MCF 10A (cell line): ENCODE measurements at regions not wholly inside any gene's neighbourhood (a gene's known extent, or its start where the extent isn't known, plus 50 kb on each side); places are given as distances from the start of the nearest gene placed in this dataset.

Experiments
- BruUV-seq: library from RNA; stranded (reverse); fragments of 400-500 nt; replicated peaks from 2 replicates; lab custom pipeline; 2021; lab: Mats Ljungman, UMichigan
- CTCF ChIA-PET: fragments of 300-600 bp; sonication (Branson Sonifier 250); formaldehyde crosslinking; extraction: SDS; loops from one replicate; lab custom pipeline; 2021; ENCODE audit warnings: antibody characterized with exemption, inconsistent platforms; lab: Yijun Ruan, JAX
- POLR2A ChIA-PET: fragments of 300-600, 350-650 bp; sonication (Branson Sonifier 250); formaldehyde crosslinking; extraction: SDS; loops from one replicate; lab custom pipeline; 2020; ENCODE audit warnings: antibody characterized with exemption, inconsistent platforms; lab: Yijun Ruan, JAX
- DNase-seq: peaks from one replicate; pipeline ENCODE4 v3.0.0-alpha.2; 2018; ENCODE audit not compliant: unreplicated experiment
- H3K27ac Mint-ChIP-seq: one replicate; pipeline ENCODE4 v1.8.0; 2022; ENCODE audit warnings: mild to moderate bottlenecking, low read depth, mixed read lengths; ENCODE audit not compliant: unreplicated experiment
- H3K27me3 Mint-ChIP-seq: one replicate; pipeline ENCODE4 v1.8.0; 2022; ENCODE audit warnings: mixed read lengths; ENCODE audit not compliant: insufficient read depth, unreplicated experiment
- H3K36me3 Mint-ChIP-seq: one replicate; pipeline ENCODE4 v1.8.0; 2022; ENCODE audit warnings: mild to moderate bottlenecking, moderate library complexity, mixed read lengths; ENCODE audit not compliant: insufficient read depth, unreplicated experiment
- H3K4me1 Mint-ChIP-seq: one replicate; pipeline ENCODE4 v1.8.0; 2022; ENCODE audit warnings: mixed read lengths; ENCODE audit not compliant: insufficient read depth, unreplicated experiment
- H3K4me3 Mint-ChIP-seq: one replicate; pipeline ENCODE4 v1.8.0; 2022; ENCODE audit warnings: mild to moderate bottlenecking, moderate library complexity, mixed read lengths; ENCODE audit not compliant: unreplicated experiment
- H3K9me3 Mint-ChIP-seq: one replicate; pipeline ENCODE4 v1.8.0; 2022; ENCODE audit warnings: mixed read lengths; ENCODE audit not compliant: unreplicated experiment
- intact Hi-C: fragments of 100-400 bp; cut with micrococcal nuclease; formaldehyde crosslinking; loops from 2 replicates; pipeline ENCODE4 v1.14.1; 2022
- TF ChIP-seq, protein P1 (sequence below): fragments of 200-600 bp; IDR thresholded peaks from one replicate; pipeline ENCODE4 v1.8.0; 2022; ENCODE audit warnings: antibody characterized with exemption, mild to moderate bottlenecking; ENCODE audit not compliant: unreplicated experiment

DNA sequence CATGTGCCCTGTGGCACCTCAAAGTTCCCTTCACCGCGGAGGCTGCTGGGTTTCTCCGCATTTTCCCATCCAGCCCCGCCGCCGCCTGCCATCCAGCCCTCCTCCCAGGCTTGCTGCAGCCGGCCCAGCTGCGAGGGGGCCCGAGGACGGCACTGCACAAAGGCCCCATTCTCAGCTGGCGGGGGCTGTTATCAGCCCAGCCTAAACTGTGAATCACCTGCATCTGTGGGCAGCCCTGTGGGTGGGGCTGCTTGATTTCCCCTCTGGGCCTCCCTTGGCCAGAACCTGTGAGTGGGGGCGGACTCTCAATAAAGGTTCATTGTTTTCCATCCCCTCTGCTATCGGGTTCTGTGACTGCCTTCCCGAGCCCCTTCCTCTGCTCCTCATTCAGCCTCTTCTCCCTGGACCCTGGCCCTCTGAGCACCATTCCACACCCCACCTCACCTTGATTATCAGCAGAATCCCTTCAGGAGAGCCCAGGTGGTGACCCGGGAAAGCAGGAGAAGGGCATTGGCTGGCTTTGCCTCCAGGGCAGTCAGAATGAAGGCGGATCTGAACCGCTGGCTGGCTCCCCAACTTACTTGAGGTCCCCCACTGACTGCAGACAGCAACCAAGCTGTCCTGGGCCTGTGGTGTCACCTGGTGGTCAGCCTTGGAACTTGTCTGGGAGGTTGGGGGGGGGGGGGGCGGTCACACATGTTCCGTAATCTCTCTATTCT, 204.5 kb downstream of the ZFP36L2 start:
- H3K4me1 Mint-ChIP-seq, result peaks cover 35% of the 10 kb centered on the region

DNA sequence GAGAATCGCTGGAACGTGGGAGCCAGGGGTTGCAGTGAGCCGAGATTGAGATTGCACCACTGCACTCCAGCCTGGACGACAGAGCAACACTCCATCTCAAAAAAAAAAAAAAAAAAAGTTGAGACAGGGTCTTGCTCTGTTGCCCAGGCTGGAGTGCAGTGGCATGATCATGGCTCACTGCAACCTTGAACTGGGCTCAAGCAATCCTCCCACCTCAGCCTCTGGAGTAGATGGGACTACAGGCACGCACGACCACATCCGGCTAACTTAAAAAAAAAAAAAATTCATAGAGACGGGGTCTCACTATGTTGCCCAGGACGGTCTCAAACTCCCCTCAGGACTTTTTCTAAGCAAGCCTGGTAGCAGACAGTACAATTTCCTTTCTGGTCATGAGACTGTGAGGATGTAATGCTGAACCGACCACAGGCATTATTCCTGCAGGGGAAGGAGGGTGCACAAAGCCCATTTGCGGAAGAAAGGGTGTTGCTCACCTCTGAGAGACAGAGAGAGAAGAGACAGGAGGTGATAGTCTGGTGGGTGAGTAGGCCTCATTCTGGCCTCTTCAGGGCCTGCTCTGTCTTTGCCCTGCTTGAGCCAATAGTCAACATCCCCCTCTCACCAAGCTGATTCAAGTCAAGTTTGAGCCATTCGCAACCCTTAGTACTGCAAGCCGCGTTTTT, 205.3 kb downstream of the ZFP36L2 start:
- TF ChIP-seq, protein P1, sequence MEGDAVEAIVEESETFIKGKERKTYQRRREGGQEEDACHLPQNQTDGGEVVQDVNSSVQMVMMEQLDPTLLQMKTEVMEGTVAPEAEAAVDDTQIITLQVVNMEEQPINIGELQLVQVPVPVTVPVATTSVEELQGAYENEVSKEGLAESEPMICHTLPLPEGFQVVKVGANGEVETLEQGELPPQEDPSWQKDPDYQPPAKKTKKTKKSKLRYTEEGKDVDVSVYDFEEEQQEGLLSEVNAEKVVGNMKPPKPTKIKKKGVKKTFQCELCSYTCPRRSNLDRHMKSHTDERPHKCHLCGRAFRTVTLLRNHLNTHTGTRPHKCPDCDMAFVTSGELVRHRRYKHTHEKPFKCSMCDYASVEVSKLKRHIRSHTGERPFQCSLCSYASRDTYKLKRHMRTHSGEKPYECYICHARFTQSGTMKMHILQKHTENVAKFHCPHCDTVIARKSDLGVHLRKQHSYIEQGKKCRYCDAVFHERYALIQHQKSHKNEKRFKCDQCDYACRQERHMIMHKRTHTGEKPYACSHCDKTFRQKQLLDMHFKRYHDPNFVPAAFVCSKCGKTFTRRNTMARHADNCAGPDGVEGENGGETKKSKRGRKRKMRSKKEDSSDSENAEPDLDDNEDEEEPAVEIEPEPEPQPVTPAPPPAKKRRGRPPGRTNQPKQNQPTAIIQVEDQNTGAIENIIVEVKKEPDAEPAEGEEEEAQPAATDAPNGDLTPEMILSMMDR, result no peak
- no peaks in the 10 kb centered on the region for H3K36me3 Mint-ChIP-seq
- ChIA-PET POLR2A (interaction anchor here (1.3 kb wide), 1 partner anchor 11 kb away, joined by 3 read pairs; no protein-coding TSS in a partner anchor), CTCF (interaction anchor here (0.7 kb wide), 2 partner anchors 52 to 207 kb away, joined by 4 read pairs; no protein-coding TSS in a partner anchor)
- intact Hi-C loops, result no loop called here
- BruUV-seq, result no TSS peak
- H3K4me1 Mint-ChIP-seq, result peaks cover 35% of the 10 kb centered on the region
- H3K27ac Mint-ChIP-seq, result no peak overlapping the region
- H3K4me3 Mint-ChIP-seq, result no peak overlapping the region
- H3K9me3 Mint-ChIP-seq, result peaks cover 8% of the 10 kb centered on the region
- no peak for DNase-seq
- H3K27me3 Mint-ChIP-seq, result no peaks in the 10 kb centered on the region

More for the DNA sequence above, 204.5 kb downstream of the ZFP36L2 start:
- intact Hi-C loops, result no loop called here
- ChIA-PET POLR2A (no interaction called here), CTCF (interaction anchor here (0.6 to 0.8 kb wide), 4 partner anchors 51 to 206 kb away, joined by 3 to 4 read pairs (median 4); no protein-coding TSS in a partner anchor)
- no peak for DNase-seq
- no TSS peak for BruUV-seq
- TF ChIP-seq, protein P1, result peak; percentile 23
- Mint-ChIP-seq H3K27ac (peak overlapping the region; percentile 58), H3K36me3 (no peaks in the 10 kb centered on the region), H3K9me3 (peaks cover 8% of the 10 kb centered on the region), H3K4me3 (no peak overlapping the region), H3K27me3 (no peaks in the 10 kb centered on the region)

DNA sequence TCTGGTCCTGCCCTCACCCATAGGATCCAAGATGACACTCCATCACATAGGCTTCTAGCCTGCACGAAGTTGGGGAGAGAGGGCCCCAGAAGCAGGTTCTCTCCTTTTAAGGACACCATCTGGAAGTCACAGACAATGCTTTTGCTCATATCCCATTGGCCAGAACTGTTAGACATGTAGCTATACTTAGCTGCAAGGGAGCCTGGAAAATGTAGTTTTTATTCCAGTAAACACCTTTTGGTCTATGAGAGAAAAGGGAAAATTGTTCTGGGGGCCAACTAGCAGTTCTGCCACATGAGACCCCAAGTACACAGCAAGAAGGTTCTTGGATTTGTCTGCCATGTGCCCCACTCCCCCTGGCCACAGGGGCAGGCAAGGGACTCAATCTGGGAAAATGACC, 206.1 kb downstream of the ZFP36L2 start:
- Mint-ChIP-seq H3K4me3 (no peak overlapping the region), H3K36me3 (no peaks in the 10 kb centered on the region), H3K9me3 (peaks cover 8% of the 10 kb centered on the region), H3K4me1 (peaks cover 35% of the 10 kb centered on the region), H3K27me3 (no peaks in the 10 kb centered on the region), H3K27ac (no peak overlapping the region)
- no TSS peak for BruUV-seq
- ChIA-PET POLR2A (interaction anchor here (1.2 to 1.3 kb wide), 2 partner anchors 12 to 15 kb away, joined by 3 read pairs; no protein-coding TSS in a partner anchor), CTCF (interaction anchor here (1.0 kb wide), 1 partner anchor 10 kb away, joined by 6 read pairs; no protein-coding TSS in a partner anchor)
- no peak for DNase-seq
- TF ChIP-seq, protein P1, result no peak
- intact Hi-C loops, result no loop called here

DNA sequence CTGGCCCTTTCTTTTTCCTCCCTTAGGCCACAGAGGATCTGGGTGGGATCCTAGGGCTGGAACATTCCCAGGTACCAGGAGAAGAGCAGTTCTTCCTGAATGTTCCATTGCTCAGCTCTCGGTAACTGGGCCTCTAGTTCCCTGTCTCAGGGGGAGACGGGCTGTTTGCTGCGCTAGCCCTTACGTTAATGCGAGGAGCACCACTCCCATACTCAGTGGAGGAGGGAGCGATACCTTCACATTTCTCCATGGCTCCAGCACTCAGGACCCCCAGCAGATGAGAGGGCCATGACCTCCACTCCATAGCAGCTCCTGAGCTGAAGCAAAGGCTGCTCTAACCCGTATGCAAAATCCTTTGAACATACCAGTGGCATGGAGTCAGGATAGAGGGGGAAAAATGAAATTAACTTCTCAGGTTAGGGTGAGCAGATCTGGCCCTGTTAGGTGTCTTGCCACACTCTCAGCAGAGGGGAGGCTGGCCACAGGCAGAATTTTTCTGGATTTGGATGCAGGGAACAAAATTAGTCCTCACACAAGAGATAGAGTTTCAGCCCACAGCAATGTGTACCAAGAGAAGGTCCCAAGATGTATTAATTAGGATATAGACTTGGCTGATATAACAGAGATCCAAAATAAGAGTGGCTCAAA, 206.7 kb downstream of the ZFP36L2 start:
- Mint-ChIP-seq H3K27ac (peak overlapping the region; percentile 83), H3K4me1 (peaks cover 35% of the 10 kb centered on the region), H3K9me3 (peaks cover 8% of the 10 kb centered on the region), H3K36me3 (peaks cover 3% of the 10 kb centered on the region), H3K27me3 (no peaks in the 10 kb centered on the region), H3K4me3 (no peak overlapping the region)
- intact Hi-C loops, result no loop called here
- ChIA-PET CTCF (interaction anchor here (0.6 to 1.9 kb wide), 6 partner anchors 10 to 294 kb away, joined by 3 to 6 read pairs (median 3); no protein-coding TSS in a partner anchor), POLR2A (interaction anchor here (1.2 to 1.7 kb wide), 3 partner anchors 13 to 32 kb away, joined by 3 to 9 read pairs (median 3); no protein-coding TSS in a partner anchor)
- DNase-seq, result no peak
- TF ChIP-seq, protein P1, result no peak
- BruUV-seq, result no TSS peak
